K562 (cell line): ENCODE measurements at regions not wholly inside any gene's neighbourhood (a gene's known extent, or its start where the extent isn't known, plus 50 kb on each side); places are given as distances from the start of the nearest gene placed in this dataset.

Source experiments
- ATF1 ChIP-seq, 2 experiments: fragments of 450-650 bp in 1 of 2; IDR thresholded peaks; 2 replicates each; pipeline ENCODE4 v1.6.1; 2016; ENCODE audit warnings: missing compliant biosample characterization in 1 of 2, missing genetic modification characterization in 1 of 2
- CCAR2 ChIP-seq: fragments of 200-400 bp; formaldehyde crosslinking; IDR thresholded peaks from 2 replicates; pipeline ENCODE4 v1.6.1; 2017; ENCODE audit warnings: mild to moderate bottlenecking, low read depth, low read length
- CSDE1 ChIP-seq, 2 experiments: fragments of 450-650 bp; IDR thresholded peaks; 2 replicates each; pipeline ENCODE4 v1.6.1; 2016; ENCODE audit warnings: mild to moderate bottlenecking in 1 of 2
- LARP7 ChIP-seq: fragments of 450-650 bp; IDR thresholded peaks from 2 replicates; pipeline ENCODE4 v1.6.1; 2016
- MAFF ChIP-seq: IDR thresholded peaks from 2 replicates; pipeline ENCODE4 v1.6.1; 2012; ENCODE audit warnings: low read length, improper control_type of control experiment
- MYC ChIP-seq, 2 experiments: fragments of 250-450 bp in 1 of 2; sonication (Bioruptor Pico) in 1 of 2; IDR thresholded peaks; 2 replicates each; pipeline versions ENCODE4 v1.5.1 to v1.6.1; 2012 to 2021; ENCODE audit warnings: low read depth in 2 of 2, borderline replicate concordance in 1 of 2, improper control_type of control experiment in 1 of 2, low read length in 1 of 2, mild to moderate bottlenecking in 1 of 2, moderate library complexity in 1 of 2
- TF ChIP-seq, protein P1 (sequence below): sonication (generic); formaldehyde crosslinking; IDR thresholded peaks from 2 replicates; pipeline ENCODE4 v1.8.0; 2022; ENCODE audit warnings: missing genetic modification reagents, mild to moderate bottlenecking, borderline replicate concordance
- TF ChIP-seq, protein P2 (sequence below), 3 experiments: IDR thresholded peaks in 2 of 3; conservative IDR thresholded peaks in 1 of 3; 2 replicates each; pipeline ENCODE4 v1.5.1; 2011 to 2012; ENCODE audit warnings: low read length in 3 of 3, mild to moderate bottlenecking in 3 of 3, control low read depth in 2 of 3, improper control_type of control experiment in 1 of 3, inconsistent platforms in 1 of 3, low read depth in 1 of 3, mixed read lengths in 1 of 3, moderate library complexity in 1 of 3; ENCODE audit not compliant: insufficient read depth in 2 of 3

DNA sequence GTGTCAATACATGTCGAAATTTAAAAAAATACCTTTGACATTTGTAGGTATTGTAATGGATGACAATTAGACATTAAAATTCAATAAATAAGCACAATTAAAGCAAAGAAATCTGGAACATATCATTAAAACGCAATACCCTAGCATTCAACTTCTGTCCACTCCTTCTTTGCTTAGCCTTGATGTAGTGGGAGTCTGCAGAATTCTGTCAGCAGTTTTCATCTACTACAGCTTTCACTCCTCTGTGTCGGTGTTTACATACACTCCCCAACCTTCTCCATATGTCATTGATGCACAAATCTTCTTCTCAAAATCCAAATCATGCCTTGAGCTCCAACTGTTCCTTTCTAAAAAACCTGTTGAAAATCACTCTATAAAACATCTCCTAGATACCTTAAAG is 1380.6 kb downstream of the DSC3 start:
- TF ChIP-seq MYC (IDR thresholded peaks at IDR 0.05; ENCODE audit: low read depth, low read length) = no peak
- TF ChIP-seq MYC (CRISPR knock-in tag; IDR thresholded peaks at IDR 0.05; ENCODE audit: borderline replicate concordance, low read depth) = no peak
- no peak for TF ChIP-seq CCAR2
- no peak for TF ChIP-seq ATF1 (CRISPR knock-in tag; IDR thresholded peaks at IDR 0.05)
- no peak for TF ChIP-seq ATF1 (tag; IDR thresholded peaks at IDR 0.05)
- no peak for TF ChIP-seq CSDE1 (IDR thresholded peaks at IDR 0.05)
- TF ChIP-seq, protein P1, sequence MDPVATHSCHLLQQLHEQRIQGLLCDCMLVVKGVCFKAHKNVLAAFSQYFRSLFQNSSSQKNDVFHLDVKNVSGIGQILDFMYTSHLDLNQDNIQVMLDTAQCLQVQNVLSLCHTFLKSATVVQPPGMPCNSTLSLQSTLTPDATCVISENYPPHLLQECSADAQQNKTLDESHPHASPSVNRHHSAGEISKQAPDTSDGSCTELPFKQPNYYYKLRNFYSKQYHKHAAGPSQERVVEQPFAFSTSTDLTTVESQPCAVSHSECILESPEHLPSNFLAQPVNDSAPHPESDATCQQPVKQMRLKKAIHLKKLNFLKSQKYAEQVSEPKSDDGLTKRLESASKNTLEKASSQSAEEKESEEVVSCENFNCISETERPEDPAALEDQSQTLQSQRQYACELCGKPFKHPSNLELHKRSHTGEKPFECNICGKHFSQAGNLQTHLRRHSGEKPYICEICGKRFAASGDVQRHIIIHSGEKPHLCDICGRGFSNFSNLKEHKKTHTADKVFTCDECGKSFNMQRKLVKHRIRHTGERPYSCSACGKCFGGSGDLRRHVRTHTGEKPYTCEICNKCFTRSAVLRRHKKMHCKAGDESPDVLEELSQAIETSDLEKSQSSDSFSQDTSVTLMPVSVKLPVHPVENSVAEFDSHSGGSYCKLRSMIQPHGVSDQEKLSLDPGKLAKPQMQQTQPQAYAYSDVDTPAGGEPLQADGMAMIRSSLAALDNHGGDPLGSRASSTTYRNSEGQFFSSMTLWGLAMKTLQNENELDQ = no peak
- TF ChIP-seq MAFF = no peak
- no peak for TF ChIP-seq LARP7
- TF ChIP-seq, protein P2, sequence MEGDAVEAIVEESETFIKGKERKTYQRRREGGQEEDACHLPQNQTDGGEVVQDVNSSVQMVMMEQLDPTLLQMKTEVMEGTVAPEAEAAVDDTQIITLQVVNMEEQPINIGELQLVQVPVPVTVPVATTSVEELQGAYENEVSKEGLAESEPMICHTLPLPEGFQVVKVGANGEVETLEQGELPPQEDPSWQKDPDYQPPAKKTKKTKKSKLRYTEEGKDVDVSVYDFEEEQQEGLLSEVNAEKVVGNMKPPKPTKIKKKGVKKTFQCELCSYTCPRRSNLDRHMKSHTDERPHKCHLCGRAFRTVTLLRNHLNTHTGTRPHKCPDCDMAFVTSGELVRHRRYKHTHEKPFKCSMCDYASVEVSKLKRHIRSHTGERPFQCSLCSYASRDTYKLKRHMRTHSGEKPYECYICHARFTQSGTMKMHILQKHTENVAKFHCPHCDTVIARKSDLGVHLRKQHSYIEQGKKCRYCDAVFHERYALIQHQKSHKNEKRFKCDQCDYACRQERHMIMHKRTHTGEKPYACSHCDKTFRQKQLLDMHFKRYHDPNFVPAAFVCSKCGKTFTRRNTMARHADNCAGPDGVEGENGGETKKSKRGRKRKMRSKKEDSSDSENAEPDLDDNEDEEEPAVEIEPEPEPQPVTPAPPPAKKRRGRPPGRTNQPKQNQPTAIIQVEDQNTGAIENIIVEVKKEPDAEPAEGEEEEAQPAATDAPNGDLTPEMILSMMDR (IDR thresholded peaks at IDR 0.05 in 2 of 3, conservative IDR thresholded peaks at IDR 0.05 in 1 of 3; ENCODE audit: insufficient read depth in 2 of 3, low read depth in 1 of 3, low read length in 3 of 3) = no peak
